Activated CD4-positive, alpha-beta T cell treated with anti-CD3 and anti-CD28 coated beads, Interleukin-2, Interleukin-6, amounts not matched to agents 100 ng/mL and 50 ng/mL, durations not matched to agents 16 hours and 8 hours (primary cell): ENCODE measurements at regions not wholly inside any gene's neighbourhood (a gene's known extent, or its start where the extent isn't known, plus 50 kb on each side); places are given as distances from the start of the nearest gene placed in this dataset.
"Not testable (repeated sequence)": the region's sequence is repeated elsewhere in the genome, so short reads cannot be mapped to it uniquely, and the experiment has no call there.

Experiments
- DNase-seq: peaks from one replicate; pipeline ENCODE4 v3.0.0-alpha.2; 2020

DNA sequence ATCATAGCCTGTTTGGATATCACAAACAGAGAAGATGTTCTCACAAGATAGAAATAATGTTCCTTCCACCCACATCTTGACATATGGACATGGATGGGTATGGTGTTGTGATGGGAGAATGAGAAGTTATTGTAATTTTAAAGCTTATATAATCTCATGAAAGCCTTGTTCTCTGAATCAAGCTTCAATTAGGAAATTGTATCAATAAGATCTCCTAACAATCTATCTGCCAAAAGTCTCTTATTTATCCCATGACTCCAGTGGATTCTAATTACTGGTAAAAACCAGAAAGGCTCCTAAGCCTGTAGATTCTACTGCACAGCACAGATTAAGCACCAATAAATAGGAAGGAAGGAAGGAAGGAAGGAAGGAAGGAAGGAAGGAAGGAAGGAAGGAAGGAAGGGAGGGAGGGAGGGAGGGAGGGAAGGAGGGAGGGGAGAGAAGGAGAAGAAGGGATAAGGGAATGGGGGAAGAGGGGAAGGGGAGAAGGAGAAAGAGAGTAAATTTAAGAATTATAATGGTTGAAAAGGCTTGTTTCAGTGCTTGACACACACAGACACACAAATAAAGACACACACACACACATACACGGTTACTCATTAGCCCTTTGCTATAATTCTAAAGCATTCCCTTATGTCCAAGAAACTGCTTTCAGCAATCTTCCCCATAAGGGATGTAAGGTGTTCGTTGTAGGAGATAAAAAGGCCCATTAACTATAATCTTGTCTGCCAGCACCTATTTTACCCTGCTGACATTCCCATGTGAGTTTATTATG lies 258.0 kb upstream of the API5 start:
- no peak for DNase-seq

DNA sequence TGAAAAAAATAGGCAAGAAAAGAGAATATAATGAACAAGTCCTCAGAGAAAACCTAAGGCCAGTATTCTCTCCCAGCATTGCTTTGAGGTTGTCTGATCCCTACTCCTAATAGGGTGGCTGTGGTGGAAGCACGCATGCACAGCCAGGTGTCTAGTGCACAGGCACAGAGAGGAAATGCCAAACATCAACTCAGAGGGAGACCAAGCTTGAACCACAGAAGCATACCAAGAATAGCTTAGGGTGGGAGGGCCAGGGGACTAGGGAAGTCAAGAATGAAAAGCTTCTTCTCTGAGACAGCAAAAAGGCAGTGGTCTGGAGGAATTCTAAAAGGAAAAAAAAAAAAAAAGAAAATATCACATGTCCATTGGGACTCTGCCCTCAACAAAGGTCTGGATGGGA lies 244.1 kb upstream of the API5 start:
- DNase-seq: no peak

DNA sequence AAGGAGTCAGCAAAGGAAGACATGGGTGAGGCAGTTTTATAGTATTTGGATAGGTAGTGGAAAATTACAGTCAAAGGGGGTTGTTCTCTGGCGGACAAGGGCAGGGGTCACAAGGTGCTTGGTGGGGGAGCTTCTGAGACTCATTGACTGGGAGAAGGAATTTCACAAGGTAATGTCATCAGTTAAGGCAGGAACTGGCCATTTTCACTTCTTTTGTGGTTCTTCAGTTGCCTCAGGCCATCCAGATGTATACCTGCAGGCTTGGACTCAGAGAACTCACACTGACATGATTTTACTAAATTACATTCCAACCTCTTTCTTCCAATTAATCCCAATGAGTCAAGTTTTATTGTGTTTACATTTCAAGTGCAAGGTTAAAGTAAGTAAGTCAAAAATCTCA lies 240.5 kb upstream of the API5 start:
- DNase-seq: no peak

DNA sequence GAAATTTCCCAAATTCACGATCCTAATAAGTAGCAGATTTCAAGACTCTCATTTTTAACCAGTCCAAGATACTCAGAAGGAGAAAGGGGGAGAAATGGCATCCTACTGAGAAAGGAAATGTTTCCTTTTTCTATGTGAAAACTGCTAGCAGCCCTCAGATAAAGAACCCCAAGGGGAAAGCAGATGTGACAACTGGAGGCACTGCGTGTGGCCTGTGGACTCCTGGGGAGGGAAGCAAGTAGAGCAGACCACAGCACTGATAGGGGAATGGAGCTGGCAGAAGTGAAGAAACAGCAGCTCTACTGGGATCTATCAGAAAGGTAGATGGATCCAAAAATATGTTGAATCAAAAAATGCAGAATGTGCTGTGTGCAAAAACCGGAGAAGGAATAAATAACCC lies 239.7 kb upstream of the API5 start:
- no peak for DNase-seq

DNA sequence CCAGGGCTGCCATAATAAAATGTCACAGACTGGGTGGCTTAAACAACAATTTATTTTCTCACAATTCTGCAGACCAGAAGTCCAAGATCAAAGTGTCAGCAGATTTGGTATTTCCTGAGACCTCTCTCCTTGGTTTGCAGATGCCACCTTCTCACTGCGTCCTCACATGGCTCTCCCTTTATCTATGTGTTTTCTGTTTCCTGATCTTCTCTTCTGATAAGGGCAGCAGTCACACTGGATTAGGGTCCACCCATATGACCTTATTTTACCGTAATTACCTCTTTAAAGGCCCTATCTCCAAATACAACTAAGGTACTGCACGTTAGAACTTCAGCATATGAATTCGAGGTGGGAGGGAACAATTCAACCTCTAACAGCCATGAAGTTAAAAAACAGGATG lies 238.9 kb upstream of the API5 start:
- DNase-seq: no peak

DNA sequence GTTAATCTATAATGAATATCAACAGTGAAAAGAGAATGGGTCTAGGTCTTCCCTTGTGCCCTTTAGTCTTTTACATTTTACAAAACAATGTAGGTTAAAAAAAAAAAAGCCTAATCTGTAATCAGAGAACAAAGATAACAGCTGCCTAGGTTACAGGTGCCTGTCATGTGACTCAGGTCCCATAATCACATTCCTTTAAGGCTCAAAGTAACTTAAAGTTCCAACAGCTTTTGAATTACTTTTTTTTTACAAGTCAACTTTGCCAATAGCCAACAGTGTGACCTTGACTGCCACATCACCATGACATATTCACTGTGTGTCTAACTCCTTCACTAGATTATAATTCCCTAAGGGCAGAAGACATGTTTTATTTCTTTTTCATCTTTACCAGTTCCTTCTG lies 237.0 kb upstream of the API5 start:
- DNase-seq: no peak

DNA sequence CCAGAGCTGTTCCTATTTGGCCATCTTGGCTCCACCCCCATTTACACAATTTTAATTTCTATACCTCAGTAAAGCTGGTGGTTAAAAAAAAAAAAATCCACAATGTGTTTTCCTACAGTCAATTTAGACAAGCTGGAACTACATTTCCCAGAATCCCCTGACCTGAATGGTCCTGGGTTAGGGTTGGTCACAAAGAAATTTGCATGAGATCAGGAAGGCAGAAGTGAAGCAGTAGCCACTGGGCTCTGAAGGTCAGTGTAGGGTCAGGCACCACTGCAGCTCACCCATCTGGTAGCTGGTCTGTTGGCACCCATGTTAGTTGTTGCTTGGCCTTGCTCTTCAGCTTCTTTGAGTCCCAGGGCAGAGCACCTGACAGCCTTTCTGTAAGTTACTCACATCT lies 210.7 kb upstream of the API5 start:
- no peak for DNase-seq

DNA sequence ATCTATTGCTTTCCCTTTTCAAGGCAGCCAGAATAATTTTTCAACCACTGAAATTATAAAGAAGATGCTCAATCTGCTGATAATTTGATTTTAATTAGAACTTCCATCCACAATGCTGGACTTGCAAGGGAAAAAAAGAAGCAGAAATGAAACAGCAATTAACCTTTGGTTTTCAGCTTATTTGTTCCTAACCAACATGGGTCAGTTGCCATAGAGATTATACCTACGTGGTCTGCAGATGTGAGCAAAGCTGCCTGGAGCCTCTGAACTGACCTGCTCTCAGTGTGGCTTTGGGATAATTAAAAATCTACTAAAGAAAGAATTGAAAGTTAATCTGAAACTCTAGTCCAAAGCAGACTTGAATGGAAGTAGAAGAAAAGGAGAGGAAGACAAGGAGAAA lies 195.7 kb upstream of the API5 start:
- DNase-seq: no peak

DNA sequence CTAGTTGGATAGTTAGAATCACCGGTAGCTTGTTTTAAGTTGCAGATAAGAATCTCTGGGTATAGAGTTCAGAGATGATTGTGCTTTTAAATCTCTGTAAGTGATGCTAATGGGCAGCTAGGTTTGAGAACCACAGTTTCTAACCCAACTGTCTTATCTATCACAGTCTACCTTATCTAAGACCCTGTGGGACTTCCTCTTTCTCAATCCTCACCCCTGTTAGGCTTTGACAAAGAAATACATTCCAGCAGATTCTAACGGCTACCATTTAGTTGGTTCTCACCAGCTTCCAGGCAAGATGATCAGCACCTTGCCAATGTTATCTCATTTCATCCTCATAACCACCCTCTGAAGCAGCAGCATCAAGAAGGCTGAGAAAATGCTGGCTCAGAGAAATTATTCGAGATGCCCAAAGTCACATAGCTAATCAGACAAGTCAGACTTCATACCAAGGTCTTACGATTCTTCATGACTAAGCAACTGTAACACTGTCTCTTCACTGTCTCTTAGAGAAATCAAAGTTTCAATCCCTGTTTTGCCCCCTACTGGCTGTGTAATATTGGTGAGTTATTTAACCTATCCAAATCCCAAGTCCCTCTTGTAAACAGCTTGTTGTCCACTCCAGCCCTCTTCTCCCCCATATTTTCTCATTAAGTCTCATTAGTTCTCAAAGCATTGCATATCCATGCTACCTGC lies 192.4 kb upstream of the API5 start:
- no peak for DNase-seq

DNA sequence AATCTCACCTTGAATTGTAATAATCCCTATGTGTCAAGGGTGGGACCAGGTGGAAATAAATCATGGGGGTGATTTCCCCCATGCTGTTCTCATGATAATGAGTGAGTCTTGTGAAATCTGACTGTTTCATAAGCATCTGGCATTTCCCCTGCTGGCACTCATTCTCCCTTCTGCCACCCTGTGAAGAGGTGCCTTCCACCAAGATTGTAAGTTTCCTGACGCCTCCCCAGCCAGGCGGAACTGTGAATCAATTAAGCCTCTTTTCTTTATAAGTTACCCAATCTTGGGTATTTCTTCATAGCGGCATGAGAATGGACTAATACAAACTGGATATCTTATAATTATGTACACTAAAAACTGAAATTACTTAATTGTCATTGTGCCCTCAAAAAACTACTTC lies 189.2 kb upstream of the API5 start:
- DNase-seq: no peak

DNA sequence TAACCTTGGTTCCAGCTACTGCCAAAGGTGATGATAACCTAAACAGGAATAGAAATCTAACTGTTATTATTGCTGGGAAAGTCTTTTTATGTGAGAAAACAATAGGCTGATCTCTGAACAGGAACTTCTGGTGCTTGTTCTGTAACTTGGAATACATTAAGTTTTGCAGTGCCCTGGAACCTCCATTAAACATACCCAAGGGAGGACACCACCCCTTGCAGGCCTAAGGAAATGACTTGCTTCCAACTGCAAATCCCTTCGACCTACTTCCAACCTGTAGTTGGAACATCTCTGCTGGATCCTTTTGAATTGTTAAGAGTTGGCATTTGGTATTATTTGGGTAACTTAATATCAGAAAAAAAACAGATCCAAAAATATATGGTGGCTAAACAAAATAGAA lies 188.4 kb upstream of the API5 start:
- no peak for DNase-seq

DNA sequence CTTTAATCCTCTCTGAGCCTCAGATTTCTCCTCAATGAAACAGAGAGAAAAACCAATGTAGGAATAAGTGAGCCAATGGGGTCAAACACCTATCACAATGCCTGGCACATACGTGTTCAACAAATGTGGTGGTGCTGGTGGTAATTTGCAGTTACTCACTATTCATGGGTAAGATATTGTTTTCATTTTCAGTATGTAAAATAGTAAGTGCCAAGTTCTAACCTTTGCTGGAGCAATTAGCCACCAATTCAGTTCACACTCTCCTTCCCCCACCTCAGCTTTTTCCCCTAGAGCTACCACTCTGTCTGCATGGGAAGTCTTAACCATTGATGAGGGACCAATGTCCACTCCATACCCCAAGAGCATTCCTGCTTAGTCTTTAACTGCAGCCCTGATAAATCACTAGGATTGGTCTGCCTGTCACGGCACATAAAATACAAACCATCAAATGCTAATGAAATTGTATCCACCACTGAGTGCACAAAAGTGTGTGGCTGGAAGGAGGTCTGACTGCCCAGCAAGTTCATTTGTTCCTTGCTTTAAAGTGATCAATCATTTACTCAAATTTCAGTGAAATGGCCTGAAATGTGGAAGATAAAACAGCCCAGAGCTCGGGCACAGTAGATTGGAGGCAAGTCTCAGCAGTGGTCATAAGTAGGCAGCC lies 187.4 kb upstream of the API5 start:
- DNase-seq: no peak

DNA sequence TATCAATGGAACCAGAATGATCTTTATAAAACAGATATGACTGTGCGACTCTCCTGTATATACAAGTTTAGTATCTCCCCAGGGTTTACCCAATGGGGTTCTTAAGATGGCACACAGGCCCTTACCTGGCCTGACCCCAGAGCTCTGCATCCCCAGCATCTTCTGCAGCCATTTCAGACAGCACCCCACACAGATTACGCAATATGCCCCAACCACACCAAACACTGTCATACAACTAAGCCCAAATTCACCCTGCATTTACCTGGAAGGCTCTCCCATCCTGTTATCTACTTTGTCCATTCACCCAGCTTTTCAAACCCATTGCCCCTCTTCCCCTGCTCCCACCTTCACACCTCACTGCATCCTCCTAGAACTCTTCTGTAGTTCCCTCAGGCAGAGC lies 182.5 kb upstream of the API5 start:
- no peak for DNase-seq

DNA sequence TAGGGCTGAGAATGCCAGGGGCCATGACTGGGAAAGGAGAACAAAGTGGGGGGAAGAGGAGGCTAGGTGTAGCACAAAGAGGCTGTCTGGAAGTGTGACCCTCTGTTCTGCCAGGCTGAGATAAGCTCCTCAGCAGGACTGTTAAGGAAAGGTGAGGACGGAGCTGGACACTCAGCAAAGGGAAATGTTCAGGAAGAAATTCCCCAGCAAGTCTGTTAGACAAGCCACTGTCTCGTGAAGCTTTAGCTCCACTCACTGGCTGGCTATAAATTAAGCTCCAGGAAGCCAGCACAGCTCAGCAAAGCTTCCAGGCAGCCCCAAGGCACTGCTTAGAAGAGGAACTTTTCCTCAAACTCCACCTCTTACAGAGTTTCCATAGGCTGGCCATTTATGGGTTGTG lies 181.2 kb upstream of the API5 start:
- DNase-seq: no peak

DNA sequence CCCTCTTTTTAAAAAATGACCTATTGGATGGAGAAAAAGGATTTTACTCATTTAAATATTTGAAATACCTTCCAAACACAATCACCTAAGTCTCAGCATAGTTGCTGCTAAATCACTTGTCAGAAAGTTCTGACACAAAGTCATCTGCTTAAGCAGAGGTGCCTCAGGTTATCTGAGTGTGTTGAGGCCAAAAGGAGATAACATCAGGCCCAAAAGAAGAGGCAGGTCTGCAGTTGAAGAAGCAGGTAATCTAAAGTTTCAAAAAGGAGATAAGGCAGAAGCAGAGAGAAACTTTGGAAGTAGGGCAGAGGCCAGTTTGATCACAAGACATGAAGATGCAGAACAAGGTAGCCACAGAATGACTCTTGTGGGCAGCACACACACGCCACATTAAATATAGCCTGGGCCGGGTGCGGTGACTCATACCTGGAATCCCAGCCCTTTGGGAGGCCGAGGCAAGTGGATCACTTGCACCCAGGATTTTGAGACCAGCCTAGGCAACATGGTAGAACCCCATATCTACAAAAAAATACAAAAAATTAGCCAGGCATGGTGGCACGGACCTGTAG lies 175.7 kb upstream of the API5 start:
- DNase-seq: no peak

DNA sequence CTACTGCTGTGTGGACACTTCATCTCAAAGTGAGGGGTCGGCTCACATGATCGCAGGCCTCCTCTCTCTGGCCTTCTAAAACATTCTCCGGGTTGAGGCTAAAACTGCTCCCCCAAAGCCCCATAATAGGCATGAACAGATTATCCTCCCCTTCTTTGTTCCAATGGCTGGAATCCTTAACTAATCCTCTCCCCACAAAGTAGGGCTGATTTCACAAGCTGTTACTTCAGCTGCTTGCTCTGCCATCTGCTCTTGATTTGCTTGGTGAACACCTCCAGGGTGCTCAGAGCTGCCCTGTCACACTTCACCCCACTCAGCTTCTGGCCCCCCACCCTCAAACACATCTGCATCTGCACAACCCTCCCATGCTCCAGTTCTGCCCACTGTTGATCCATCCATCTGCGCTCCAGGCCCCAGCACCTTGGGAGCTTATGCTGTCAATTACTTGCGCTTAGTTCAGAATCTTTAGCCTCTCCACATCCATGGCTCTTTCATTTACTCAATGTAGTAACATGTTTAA lies 173.1 kb upstream of the API5 start:
- DNase-seq: no peak

DNA sequence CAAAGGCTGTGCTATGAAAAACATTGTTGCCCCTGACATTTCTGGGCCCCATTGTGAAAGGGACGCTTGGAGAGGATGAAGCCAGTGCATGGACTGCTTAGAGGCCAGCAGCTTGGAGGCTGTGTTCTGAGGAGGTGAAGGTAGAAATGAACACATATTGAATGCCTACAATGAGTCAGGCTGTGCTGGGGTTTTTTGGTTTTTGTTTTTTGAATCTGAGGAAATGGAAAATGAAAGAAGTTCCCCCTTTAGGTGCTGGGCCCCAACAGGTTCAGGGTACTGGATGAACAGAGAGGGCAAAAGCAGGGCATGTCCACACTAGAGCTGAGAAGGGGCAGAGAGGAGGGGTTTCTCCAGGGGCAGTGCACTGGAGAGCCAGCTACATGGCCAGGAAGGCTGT lies 166.1 kb upstream of the API5 start:
- no peak for DNase-seq

DNA sequence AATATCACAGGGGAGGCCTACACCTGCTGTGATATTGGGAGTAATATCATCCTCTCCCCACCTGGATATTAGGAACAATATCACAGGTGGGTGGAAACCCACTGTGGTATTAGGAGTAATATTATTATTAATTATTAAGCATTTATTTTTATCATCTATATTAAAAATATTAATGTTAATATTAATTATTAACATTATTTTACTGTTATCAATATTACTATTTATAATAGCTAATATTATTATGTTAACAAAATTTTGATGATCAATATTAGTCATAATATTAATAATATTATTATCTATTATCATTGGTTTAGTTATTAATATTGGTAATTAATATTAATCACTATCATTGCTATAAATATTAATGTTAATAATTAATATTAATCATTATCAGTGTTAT lies 161.1 kb upstream of the API5 start:
- DNase-seq: no peak

DNA sequence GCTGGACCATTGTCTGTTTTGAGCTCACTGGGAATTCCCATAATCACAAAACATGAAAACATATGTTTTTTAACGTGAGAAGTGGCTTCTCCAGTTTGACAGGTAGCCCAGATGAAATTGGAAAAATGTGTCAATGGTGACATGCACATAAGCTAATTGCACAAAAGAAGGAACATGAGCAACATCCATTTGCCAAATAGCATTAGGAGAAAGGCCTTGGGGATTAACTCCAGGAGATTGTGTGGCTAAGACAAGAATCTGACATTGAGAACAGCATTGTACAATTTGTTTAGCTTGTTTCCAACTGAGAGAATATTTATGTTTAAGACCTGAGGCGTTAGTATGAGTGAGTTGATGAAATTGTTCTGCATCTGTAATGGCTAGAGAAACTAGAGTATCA lies 147.0 kb upstream of the API5 start:
- no peak for DNase-seq

DNA sequence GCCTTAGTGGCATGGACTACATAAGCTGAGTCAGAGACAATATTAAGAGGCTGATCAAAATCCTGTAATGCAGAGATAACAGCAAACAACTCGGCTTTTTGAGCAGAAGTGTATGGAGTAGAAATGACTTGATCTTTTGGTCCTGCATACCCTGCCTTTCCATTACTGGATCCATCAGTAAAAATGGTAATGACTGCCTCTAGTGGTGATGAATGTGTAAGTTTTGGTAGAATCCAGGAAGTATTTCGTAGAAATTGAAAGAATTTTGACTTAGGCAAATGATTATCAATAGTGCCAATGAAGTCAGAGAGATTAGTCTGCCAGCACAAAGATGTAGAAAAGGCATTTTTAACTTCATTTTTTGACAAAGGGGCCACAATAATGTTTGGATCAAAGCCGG lies 146.4 kb upstream of the API5 start:
- DNase-seq: not testable (repeated sequence)

DNA sequence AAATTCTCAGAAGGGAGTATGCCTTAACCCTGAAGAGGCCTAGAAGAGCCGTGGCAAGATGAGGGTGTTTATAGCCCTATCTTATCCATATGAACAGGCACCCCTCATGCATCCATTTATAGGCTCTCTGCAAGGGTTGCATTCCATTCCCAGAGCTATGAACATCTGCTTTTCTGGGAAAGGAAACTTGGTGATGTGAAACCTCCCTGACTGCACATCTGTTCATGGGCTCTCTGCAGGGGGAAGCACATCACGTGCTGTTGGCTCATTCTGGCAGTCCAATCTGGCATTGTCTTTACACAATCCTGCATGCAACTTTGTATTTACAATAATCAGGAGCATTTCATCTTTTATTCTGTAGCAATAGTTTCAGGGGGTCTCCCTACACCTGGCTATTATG lies 143.6 kb upstream of the API5 start:
- DNase-seq: not testable (repeated sequence)

DNA sequence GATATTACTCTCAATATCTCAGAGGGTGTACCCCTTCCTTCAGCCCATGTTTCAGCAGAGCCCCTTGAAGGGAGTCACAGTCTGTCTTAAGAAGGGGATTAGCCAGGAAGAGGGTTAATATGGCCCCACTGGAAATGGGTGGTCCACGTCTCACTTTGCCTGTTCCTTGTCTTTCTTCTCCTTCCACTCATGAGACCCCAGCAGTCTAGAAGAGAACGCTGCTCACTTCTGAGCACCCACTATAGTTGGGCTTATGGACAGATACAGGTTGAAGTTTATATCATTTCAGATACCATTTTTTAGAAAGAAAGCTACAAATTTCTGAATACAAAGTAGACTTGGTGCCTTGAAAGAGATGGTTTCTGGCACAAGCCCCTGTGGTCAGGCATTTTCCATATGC lies 139.3 kb upstream of the API5 start:
- no peak for DNase-seq

DNA sequence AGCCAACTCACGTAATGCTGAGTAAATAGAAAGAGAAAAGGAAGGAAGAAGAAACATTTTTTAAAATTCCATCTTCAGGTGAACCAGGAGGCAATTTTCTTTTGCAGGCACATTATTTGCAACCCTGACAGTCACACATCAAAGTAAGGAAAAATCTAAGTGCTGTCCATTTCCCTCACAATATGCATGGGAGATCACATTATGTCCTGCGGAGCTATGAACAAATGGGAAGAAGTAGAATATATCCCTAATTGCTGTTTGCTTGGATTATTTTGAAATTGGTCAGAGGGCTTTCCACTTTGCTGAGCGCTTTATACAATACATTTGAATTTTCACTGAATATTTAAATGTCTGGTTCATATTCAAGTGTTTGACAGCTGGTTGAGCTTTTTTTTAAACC lies 133.8 kb upstream of the API5 start:
- DNase-seq: no peak

DNA sequence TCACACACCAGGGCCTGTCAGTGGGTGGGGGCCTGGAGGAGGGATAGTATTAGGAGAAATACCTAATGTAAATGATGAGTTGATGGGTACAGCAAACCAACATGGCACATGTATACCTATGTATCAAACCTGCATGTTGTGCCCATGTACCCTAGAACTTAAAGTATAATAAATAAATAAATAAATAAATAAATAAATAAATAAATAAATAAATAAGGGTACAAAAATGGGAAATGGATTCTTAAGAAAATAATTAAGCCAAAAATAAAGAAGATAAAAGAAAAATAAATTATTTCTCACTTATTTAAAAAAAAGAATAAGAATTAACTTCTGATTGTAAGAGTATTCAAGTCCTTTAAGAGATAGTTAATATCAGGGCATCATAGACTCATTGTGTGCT lies 117.3 kb upstream of the API5 start:
- not testable (repeated sequence) for DNase-seq
